Left hindlimb (tissue), 1 donor: ENCODE measurements at regions not wholly inside any gene's neighbourhood (a gene's known extent, or its start where the extent isn't known, plus 50 kb on each side); places are given as distances from the start of the nearest gene placed in this dataset.
"Not testable (repeated sequence)": the region's sequence is repeated elsewhere in the genome, so short reads cannot be mapped to it uniquely, and the experiment has no call there.

Experiments
- DNase-seq: peaks from one replicate; pipeline ENCODE4 v3.0.0-alpha.2; 2018

DNA sequence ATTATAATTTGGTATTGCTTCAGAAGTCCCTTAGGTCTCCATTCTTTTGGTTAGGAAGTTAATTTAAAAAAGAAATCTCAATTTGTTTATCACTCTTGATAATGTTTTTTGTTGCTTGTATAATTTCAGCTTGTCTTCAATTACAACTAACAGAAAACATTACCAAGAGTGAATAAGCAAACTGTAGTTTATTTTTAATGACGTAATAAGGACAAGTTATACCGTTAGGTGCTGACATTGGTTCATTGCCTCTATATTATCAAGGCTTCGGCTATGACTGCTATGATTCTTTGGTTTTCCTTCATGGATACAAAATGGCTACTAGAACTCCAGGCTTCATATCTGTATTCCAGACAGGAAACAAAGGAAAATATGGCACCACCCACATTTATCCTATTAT is 220.6 kb downstream of the PTGER3 start:
- no peak for DNase-seq

DNA sequence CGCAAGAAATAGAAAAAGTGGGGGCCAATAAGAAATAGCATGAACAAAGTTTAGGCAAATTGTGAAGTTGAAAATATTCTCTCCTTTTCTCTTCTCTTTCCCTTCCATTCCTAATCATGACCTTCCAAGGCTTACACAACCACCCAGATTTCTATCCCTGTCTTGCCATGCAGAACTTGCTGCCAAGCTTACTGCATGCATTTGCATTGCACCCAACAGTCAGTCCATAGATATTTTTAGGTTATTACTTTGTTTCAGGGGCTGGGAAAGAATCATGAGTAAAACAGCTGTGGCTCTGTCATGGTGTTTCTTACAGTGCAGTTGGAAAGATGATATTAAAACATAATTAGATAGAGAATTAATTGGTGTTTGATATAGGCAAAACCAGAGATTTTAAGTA is 219.4 kb downstream of the PTGER3 start:
- DNase-seq, result no peak

DNA sequence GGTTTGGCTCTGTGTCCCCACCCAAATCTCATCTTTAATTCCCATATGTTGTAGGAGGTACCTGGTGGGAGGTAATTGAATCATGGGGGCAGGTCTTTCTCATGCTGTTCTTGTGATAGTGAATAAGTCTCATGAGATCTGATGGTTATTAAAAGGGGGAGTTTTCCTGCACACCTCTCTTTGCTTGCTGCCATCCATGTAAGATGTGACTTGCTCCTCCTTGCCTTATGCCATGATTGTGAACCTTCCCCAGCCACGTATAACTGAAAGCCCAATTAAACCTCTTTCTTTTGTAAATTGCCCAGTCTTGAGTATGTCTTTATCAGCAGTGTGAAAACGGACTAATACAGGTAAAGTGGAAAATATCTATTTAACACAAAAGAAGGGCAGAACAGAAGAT is 213.3 kb downstream of the PTGER3 start:
- not testable (repeated sequence) for DNase-seq

DNA sequence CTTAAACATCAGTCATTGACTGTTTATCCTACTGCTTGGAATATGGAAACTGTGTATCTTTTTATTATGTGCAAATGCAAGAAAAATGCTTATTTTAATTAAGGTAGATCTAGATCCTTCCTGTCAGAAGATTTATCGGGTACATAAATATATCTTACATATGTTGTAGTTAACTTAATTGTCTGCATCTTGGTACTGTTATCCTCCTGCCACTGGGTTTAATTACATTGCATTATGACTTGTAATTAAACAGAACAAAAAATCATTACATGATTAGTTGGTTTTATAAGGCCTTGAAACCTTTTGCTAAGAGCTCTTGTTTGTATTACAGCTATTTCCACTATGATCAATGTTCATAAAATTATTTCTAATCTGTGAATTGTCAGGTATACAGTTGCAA is 211.2 kb downstream of the PTGER3 start:
- no peak for DNase-seq

DNA sequence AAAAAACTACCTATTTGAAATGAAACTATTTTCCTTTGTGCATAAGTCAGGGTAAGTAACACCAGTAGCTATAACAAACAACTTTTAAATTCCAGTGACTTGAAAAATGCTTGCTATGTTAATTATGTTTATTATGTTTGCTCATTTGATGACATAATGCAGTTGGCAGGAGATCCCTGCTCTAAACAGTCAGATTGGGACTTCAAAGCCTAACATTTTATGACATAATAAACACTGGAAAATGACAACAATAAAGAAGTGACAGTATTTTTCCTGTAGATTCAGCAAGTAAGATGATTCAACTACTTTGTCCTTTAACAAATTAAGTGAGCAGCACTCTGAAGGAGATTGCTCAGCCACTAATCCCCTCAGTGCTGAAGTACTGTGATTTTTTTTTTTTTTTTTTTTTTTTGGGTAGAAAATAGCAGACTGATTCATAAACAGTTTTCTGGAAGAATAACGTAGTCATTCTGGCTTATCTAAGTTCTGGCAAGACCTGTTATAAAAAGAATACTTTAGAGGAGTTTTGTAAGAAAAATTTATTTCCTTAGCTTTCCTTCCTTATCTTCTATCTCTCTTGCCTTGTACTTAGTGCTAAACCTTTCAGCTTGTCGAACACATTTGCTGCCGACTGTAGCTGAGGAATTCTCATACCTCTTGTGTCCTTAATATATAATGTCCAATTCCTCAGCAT is 207.2 kb downstream of the PTGER3 start:
- no peak for DNase-seq

DNA sequence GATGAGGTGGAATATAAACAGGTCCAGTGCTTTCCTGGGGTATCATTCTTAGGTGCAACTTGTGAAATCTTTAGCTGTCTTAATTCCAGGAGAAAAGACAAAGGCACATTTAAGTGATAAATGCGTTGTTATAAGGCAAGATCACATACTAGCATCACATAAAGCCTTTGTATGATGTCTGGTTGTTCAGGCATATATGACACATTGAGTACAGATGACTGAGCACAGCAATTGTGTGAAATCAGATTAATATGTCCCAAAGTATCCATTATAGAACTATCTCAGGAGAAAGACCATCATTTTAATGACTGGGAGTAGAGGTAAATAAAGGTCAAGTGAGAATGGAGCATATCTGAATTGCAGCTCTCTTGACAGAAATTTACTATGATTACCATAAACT is 205.1 kb downstream of the PTGER3 start:
- no peak for DNase-seq

DNA sequence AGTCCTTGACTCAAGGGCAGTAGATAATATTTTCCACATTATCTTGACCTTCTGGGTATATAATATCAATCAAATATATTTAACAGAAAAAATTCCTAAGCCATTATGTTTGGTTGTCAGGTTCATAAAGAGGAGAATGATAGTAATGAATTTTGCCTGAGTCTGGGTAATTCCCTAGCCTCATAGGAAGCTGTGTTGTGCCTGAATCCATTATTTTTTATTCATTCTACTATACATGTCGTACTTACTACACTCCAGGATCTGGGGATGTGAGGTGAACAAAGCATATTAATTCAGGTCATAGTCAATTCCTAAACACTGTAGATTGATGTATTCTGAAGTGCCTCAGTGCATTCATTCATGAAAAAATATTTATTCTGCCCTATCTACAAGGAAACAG is 204.2 kb downstream of the PTGER3 start:
- DNase-seq, result no peak

DNA sequence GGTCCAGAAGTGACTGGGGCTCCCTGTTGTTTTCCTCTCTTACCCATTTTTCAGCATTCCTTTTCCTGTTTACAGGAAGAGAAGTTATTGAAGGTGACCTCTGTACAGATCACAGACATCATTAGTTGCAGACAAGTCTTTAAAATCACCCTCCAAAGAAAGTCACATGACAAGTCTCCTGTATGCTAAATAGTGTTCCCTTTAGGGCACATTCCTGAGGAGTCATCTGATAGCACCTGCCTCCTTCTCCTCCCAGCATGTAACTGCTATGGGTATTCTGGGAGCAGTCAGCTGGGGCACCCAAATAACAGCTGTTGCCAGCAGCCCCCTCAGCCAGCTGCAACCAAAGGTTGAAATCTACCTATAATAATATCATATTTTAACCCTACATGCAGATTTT is 200.6 kb downstream of the PTGER3 start:
- DNase-seq, result no peak

DNA sequence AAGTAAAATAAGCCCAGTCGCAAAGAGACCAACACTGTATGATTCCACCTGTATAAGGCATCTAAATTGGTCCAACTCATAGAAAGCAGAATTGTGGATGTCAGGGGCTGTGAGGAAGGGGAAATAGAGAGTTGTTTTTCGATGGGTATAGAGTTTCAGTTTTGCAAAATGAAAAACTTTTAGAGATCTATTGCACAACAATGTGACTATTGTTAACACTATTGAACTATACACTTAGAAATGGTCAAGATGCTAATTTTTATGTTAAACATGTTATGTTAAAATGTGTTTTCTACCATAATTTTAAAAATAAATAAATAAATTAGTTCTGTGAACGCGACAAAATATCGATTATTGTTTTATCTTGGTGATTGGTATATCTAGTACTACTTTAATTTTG is 192.4 kb downstream of the PTGER3 start:
- DNase-seq, result no peak

DNA sequence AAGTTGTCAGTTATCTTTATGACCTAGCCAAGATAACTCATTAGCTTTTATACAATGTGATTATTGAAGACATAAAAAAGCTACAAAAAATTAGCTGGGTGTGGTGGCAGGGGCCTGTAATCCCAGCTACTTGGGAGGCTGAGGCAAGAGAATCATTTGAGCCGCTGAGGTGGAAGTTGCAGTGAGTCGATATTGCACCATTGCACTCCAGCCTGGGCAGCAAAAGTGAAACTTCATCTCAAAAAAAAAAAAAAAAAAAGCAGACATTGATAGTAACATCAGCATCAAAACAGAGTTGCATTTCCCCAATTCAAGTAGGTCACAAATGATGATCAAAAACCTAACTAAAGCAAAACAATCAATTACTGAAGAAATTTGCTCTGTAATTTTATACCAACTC is 191.4 kb downstream of the PTGER3 start:
- DNase-seq, result no peak

DNA sequence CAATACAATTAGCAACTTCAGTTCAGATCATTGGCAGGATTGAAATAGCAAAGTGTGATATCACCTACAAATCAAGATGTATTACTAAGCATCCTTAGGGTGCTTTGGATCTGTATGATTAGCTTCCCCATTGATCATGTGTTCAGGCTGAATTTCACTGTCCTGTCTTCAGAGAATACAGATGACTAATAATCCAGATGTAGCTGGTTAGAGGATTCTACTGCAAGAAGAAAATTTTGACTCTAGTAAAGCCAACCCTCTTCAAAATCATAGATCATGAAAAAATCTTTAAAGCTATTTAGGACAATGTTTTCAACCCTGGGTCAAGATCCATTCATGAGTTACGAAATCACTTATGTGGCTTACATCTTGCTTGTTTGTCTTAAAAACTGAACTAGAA is 184.4 kb downstream of the PTGER3 start:
- DNase-seq, result no peak

DNA sequence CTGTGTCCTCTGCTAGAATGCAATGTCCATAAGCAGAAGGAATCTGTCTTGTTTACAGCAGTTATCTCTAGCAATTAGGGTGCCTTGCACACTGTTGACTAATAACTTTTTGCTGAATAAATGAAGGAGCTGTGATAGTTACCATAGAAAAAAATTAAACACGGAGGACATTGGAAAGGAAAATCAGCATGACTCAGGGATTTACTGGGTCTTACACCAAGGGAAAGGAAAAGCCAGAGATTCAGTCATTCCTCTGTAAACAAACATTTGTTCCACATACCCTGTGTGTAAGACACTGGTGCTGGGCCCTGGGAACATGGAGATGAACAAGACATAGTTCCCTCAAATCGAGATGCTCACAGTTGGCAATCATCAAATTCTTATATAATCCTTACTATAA is 183.3 kb downstream of the PTGER3 start:
- no peak for DNase-seq

DNA sequence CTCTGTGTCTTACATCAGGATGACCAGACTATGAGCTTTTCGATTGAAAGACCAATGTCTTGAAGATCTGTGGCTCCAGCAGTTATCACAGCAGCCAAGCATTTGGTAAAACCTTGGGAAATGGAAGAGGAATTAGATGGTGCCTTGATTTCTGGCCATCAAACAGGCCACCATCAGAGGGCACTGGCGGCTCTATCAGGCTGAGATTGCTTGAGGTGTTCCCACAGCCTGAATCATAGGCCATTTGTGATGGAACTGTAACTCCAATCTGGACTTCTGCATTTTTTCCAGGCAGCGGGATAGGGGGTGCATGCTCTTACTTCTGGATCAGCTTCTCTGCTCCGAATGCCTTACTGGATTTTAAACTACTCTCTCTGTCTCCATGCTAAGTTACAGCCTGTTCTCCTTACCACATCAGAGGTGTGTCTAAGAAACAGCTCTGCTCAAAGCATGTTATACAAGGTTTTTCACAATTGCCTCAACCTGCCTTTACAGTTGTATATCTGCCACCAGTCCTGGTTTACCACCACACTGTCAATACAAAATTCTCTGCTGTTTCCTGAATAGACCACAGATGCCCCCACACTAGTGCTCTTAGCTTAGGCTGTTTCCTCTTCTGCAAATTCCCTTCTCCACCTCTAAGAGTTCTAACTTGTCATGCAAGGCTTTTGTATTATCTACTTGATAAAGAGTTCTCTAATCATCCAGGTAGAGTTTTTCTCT is 180.9 kb downstream of the PTGER3 start:
- DNase-seq, result no peak

DNA sequence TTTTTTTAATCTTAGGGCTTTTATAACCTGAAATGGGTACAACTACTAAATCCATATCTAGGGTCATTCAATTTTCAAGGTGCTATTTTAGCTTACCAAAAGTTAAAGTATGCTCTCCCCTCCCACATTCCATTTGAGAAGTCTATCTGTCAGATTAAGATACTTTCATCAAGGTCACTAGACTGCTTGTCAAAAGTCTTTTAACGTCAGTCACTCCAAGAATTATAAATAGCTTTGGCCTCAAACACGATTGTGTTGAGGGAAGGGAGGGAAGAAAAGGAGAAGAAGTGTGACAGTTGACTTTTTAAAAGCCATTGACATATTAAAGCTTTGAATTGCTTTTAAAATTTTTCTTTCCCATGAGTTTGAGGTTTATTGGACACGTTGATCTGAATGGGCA is 175.8 kb downstream of the PTGER3 start:
- DNase-seq, result no peak

DNA sequence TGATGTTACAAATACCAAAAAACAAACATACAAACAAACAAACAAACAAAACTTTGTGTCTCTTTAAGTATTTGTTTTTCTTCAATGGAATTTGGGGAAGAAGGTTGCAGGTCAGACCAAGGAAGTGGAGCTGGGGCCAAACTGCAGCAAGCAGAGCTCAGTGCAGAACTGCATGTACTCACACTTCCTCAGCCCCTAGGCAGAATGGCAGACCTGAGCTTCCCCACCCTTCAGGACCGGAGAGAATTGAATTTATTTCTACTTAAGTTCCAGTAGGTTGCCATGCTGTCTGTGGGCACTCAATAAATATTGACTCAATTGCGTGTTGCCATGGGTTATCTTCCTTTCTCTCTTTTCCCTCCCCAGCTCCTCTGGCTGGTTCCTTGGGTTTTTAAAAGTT is 173.6 kb downstream of the PTGER3 start:
- DNase-seq, result no peak

DNA sequence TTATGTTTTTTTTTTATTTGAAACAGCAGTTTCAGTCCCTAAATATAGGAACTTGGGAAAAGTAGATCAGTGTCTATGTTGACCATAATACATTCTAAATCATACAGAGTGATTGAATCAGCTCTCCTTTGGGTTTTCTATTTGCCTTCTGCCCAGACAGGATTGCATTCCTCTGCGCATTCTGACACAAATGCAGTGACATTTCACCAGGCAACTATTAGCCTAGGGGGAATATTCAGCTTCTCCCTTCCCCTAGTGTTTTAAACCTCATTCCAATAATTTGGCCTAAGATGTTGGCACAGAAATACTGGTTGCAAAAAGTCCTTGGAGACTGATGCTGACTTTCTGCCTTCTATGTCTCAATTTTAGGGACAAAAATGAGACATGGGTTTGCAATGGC is 172.8 kb downstream of the PTGER3 start:
- no peak for DNase-seq

DNA sequence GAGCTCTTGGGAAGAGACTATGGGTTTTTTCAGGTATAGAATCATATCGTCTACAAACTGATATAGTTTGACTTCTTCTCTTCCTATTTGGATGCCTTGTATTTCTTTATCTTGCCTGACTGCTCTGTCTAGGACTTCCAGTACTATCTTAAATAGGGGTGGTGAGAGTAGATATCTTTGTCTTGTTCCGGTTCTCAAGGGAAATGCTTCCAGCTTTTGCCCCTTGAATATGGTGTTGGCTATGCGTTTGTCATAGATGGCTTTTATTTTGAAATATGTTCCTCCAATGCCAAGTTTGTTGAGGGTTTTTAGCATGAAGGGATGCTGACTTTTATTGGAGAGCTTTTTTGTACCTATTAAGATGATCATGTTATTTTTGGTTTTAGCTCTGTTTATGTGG is 170.3 kb downstream of the PTGER3 start:
- DNase-seq, result no peak

DNA sequence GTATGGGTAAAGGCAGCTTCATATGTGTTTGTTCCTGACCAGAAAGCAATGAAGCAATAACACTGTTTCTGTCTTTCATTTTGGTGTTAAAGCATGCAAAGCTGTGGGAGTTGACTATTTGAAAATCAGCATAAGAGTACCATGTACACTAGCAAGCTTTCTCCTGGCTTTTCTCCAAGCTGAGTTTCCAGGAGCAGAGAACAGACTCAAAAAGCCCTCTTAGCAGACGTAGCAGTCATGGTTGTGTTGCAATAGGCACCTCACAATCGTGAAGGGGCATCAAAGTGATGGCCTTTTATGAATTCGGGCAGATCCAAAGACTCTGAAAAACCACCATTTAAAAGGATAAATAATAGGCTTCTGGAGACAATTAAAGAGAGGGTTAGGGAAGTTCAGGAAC is 159.7 kb downstream of the PTGER3 start:
- DNase-seq, result no peak

DNA sequence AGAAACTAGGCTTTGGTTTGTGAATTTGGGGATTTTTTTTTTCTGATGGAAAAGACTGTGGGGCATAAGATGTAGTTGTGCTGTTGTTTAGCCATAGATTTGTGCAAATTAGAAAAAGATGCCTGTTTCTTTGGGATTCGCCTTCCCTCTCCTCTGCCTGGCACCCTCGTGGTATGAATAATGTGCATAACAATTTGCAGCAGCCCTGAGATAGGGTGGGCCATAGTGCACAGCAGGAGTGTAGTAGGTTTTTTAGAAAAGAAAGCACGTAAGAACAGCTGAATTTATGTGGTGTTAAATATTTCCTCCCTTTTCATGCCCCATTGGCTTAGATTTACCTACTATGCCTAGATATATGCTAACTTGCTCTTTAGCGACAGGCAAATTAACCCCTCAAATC is 158.9 kb downstream of the PTGER3 start:
- no peak for DNase-seq

DNA sequence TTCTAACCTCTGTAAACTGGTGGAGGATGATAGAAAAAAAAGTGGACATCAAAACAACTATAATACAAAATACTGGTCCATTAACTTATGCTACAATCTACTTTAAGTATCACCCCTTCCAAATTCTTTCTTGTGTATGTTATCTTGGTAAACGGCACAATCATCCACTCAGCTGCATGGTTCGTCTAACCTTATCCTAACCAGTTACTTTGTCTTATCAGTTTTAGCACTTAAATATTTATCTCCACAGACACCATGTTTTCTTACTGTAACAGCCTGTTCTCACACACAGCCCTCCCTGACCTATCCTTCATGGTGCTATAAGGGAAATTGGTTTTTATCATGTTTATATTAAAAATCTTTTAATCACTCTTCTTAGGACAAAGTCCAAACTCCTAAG is 157.2 kb downstream of the PTGER3 start:
- no peak for DNase-seq

DNA sequence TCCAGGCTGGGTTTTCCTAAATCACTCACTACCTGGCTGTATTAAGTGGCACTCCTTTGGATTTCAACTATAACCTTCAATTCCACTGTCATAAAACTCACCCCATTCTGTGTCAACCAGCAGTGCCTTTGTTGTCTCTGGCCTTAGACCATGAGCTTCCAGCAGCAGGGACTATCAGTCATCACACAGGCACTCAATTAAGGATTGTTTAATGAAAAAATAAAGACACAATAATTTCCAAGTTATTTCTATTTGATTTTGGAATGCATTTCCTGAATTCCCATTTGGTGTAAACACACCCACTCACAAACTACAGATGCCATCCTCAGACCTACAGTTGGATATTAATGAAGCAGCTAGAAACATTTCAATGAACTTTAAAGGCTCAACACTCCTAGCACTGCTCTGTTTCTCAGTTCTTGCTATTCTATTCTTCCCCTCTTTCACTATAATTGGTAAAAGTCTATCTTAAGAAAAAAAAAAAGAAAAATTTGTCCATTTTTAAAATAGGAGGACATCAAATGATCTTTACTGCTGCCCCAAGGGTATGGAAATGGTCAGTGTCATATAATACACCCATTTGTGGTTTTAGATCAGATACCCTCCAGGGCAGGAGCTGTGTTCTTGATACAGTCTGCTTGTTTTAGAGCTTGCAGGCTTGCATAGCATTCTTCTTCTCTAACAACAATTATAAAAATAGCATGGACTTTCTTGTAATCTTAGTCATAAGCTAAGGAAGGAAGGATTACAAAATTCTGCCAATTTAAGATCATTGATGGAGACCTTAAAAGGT is 156.4 kb downstream of the PTGER3 start:
- no peak for DNase-seq

DNA sequence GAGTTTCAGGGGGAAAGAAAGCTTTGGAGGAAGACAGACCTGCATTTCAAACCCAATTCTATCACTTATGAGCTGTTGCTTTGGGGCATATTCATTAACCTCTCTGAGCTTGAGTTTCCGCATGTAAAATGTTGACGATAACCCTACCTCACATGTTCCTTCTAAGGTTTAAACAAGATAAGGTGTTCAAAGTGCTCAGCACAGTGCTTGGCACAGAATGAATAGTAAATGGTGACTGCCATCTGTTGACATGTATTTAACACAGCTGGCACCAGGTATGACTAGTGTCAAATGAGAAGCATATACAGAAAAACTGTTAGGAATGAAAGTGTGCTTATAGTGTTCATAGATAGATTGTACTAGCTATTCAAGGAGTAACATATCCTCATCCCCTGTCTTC is 155.5 kb downstream of the PTGER3 start:
- DNase-seq, result no peak

DNA sequence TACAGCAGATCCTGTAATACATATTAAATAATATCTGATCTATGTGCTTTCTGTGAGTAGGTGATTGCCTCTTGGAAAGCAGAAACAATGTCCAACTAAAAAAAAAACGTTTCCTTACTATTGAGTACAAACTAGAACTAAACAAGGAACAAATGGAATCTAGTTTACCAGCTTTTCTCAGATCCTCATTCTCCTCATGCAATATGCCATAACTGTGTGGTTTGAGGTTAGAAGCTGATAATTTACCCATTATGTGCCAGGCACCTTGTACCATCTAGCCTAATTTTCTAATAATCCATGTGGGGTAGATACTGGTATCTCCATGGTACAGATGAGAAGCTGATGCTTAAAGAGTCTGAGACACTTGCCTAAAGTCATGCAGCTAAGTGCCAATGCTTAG is 154.7 kb downstream of the PTGER3 start:
- DNase-seq, result no peak

DNA sequence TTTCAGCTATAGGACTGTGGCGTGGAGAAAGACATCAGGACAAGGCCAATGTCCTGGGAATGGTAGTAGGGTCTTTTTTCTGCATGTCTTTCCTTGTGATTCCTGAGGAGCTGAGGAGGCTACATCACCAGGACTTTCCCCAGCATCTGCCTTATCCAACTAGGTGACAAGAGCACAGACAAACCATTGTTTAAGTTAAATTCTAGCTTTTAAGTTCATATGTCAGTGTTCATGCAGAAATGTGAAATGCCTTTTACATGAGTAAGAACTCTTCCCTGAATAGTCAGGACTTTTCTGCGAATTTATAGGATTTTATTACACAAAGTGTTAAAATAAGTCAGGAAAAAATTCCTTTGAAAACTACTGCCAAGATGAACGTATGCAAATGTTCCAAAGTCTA is 154.2 kb downstream of the PTGER3 start:
- no peak for DNase-seq
